ENCODE measurements at regions not wholly inside any gene's neighbourhood (a gene's known extent, or its start where the extent isn't known, plus 50 kb on each side); places are given as distances from the start of the nearest gene placed in this dataset.
"Not testable (repeated sequence)": the region's sequence is repeated elsewhere in the genome, so short reads cannot be mapped to it uniquely, and the experiment has no call there.

- peak; percentile 25 for DNase-seq (ENCODE audit: low read depth)
These were observed 60.8 kb upstream of the CCDC179 start for GRCh38 chr11:22920939-22921565.

- no peak for DNase-seq (ENCODE audit: low read depth)
These were observed 62.4 kb upstream of the CCDC179 start for GRCh38 chr11:22922672-22923071.

DNA sequence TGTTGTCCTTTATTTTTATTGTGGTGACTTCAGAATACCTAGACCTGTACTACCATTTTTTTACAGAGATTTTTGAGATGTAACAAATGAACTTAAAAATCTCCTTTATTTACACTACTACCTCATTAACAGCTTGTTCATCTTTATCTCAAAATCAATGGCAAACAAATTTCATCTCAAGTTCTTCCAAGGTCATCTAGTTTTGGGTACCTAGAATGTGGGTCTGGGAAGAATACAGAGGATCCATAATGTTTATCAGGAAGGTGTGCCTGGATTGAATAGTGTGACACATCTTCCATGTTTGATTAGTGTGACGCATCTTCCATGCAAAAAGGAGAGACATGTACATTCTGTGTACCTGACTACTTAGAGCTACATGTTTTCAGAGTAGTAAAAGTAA is 63.3 kb upstream of the CCDC179 start:
- no peak for DNase-seq (ENCODE audit: low read depth)

DNA sequence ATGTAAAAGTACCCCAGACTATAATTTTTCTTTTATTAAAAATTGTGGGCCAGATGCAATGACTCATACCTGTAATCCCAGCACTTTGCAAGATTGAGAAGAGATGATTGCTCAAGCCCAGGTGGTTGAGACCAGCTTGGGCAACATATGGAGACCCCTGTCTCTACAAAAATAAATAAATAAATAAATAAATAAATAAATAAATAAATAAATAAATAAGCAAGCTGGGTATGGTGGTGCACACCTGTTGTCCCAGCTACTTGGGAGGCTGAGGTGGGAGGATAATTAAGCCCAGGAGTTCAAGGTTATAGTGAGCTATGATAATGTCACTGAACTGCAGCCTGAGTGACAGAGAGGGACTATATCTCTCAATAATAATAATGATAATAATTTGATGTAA is 66.1 kb upstream of the CCDC179 start:
- DNase-seq (ENCODE audit: low read depth), result no peak

- no peak for DNase-seq (ENCODE audit: low read depth)
These were observed 67.5 kb upstream of the CCDC179 start for GRCh38 chr11:22927793-22928192.

DNA sequence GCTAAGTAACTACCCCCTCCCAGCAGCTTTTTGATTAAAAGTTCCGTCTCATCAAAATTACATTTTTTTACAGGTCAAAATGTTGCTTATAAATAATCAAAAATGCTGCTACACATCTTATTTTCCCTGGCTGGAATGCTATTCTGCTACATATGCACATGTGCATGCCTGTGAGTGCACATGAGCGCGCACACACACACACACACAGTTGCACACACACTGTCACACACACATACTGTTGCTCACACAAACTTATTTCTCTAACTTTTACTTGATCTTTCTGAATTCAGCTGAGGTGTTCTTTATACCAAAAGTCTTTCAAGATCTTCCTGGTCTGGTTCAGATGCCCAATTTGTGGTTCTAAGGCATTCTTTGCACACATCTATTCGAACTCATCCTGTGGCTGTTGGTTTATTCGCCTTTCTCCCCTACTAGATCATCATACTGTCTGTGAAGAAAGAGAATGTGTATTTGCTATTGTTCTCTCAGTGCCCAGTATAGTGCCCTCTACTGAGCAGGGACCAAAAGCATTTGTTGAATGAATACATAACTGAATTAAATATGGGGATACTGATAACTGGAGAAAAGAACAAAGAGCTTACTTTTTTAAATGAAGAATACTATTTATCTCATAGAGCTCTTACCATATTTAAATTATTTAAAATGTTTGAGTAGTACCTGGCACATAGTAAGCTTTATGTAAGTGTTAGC is 68.1 kb upstream of the CCDC179 start:
- DNase-seq (ENCODE audit: low read depth), result no peak

DNA sequence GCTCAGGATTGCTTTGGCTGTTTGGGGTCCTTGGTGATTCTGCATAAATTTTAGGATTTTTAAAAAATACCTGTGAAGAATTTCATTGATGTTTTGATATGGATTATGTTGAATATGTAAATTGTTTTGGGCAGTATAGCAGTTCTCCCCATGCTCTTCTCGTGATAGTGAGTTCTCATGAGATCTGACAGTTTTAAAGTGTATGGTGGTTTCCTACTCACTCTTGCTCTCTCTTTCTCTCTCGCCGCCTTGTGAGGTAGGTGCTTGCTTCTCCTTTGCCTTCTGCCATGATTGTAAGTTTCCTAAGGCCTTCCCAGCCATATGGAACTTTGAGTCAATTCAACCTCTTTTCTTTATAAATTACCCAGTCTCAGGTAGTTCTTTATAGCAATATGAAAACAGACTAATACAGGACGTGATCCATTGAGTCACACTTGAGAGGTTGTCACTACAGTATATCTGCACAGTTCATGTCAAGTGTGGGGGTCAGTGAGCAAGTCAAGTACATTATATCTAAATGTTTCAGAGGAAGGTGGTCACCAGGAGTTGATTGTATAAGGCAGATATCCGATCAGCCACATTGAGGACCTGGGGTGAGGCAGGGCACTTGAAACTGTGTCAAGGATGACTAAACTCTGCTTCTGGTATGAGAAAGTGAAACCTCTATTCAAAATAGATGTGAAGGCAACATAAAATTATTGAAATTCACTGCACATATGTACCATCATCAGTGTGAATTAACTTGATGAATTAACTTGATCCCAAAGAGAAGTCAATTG is 70.7 kb upstream of the CCDC179 start:
- no peak for DNase-seq (ENCODE audit: low read depth)

DNA sequence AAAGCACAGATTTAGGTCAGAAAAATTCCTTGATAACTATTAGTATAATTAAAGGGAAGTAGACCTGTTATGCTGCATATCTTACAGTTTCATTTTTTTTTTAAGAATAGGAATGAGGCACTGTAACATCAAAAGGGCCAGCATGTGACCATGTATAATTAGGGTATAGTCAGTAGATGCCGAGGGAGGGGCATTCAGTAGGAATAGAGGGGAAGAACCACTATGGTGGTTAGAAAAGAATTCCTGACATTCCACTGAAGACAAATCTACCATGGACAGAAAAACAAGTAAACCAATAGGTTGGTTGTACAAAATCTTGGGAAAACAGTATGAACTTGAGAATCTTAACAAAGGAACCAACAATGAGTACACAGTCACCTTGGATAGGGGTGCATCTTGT is 78.4 kb upstream of the CCDC179 start:
- DNase-seq (ENCODE audit: low read depth), result no peak

GRCh38 chr11:22941544-22941943 is 81.3 kb upstream of the CCDC179 start:
- DNase-seq (ENCODE audit: low read depth), result not testable (repeated sequence)

GRCh38 chr11:22957786-22958185 is 97.5 kb upstream of the CCDC179 start:
- DNase-seq (ENCODE audit: low read depth), result no peak

GRCh38 chr11:22974251-22974650 is 114.0 kb upstream of the CCDC179 start:
- no peak for DNase-seq (ENCODE audit: low read depth)

- peak; percentile 54 for DNase-seq (ENCODE audit: low read depth)
These were observed 115.9 kb upstream of the CCDC179 start for GRCh38 chr11:22976146-22976545.

DNA sequence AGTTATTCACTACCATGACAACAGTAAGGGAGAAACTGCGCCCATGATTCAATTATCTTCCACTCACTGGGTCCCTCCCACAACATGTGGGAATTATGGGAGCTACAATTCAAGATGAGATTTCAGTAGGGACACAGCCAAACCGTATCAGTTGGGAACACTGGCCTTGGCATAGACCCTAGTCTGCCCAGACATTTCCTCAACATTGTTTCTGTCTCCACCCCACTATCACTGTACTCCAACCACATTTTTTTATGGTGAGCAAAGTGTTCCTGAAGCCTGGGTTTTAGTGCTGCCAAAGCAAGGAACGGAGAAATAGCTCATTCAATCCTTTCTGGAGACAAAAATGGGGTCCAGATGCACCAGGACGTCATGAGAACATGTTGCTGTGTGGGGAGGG is 122.6 kb upstream of the CCDC179 start:
- DNase-seq (ENCODE audit: low read depth), result no peak

DNA sequence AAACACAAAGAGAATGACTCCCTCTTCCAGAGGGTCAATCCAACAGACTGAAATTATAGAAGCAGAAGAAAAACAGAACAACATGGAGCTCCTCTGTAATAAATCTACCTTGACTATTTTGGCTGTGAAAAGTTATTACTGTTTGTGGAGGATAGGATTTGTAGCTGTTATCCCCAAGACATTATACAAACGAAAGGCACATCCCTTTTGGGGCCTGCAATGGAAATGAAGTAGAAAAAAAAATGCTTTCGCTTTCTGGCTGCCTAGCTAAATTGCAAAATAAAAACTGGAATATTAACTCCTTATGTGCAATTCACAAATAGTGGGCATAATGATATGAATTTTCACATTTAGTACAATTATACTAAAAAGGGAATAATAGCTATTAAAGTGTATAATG is 123.8 kb upstream of the CCDC179 start:
- no peak for DNase-seq (ENCODE audit: low read depth)

DNA sequence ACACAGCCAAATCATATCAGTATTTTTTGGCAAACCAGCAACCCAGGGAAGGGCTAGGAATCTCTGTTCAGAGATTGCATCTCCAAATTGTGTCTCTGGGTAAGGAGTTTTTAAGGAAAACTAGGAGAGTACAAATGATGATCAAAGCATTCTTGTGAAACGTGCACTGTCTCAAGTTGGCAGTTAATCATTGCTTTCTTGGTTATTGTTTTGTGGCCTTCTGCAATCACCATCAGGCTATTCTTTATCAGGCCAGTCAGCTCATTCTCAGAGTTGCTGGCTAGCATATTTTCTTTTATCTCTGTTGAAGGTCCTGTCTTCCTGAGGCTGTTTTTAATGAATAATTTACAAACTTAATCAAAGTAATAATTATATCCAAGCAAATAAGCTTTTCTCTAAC is 129.1 kb upstream of the CCDC179 start:
- DNase-seq (ENCODE audit: low read depth), result no peak

- no peak for DNase-seq (ENCODE audit: low read depth)
These were observed 130.9 kb upstream of the CCDC179 start for GRCh38 chr11:22991196-22991595.

GRCh38 chr11:23006730-23007129 is 146.5 kb upstream of the CCDC179 start:
- no peak for DNase-seq (ENCODE audit: low read depth)

DNA sequence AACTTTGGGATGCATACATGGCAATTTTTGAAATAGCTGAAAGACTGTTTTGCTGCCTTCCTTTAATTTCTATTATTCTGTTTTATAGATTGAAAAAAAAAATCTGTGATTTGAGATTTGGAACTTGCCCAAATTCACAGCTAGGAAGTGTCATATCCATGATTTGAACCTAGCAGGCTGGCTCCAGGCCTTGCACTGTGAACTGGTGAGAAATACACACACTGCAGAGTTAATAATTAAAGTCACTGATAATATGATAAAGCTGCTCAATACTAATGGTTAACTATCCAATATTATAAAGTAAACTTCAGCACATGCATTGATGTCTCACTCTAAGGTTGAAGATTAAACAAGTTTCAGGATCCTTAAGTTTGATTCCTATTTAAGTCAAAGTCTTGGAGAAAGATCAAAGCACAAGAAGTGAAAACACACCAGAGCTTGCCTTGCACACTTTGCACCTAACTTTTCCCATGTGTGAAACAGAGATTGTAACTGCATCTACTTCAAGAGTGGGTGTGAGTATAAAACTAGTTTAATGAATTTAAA is 150.6 kb upstream of the CCDC179 start:
- no peak for DNase-seq (ENCODE audit: low read depth)

DNA sequence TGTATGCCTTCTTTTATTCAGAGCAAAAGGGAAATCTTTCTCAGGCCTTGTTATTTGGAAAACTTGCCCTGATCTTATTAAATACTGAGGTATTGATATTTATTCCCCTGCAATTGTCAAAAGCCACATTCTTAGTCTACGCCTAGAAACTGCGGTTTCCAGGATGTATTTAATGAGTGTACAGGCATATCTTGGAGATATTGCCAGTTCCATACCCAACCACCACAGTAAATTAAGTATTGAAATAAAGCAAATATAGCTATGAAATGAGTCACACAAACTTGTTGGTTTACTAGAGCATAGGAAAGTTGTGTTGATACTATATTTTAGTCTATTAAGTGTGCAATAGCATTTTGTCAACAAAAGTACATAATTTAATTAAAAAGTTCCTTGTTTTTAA is 152.7 kb upstream of the CCDC179 start:
- no peak for DNase-seq (ENCODE audit: low read depth)

GRCh38 chr11:23013509-23013908 is 153.2 kb upstream of the CCDC179 start:
- DNase-seq (ENCODE audit: low read depth), result no peak

GRCh38 chr11:23021287-23021863 is 161.1 kb upstream of the CCDC179 start:
- DNase-seq (ENCODE audit: low read depth), result no peak

DNA sequence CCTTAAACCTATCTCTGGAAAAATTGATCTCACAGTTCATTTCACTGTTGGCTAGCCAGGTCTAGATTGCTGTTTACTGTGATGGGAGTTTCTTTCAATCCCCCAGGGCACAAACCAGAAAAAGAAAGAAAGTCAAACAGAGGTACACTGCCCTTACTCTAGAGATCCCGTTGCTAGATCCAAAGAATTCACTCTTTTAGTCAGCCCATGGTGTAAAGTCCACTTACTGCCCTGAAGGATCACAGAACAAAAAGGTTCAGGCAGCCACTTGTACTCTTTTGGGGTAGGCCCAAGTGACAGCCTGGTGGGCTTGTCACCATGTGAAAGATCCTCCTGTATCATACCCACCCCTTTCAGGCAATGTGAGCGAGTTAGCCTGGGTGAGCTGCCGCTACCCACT is 162.6 kb upstream of the CCDC179 start:
- DNase-seq (ENCODE audit: low read depth), result no peak

GRCh38 chr11:23023319-23023718 is 163.0 kb upstream of the CCDC179 start:
- no peak for DNase-seq (ENCODE audit: low read depth)

Data from fibroblast of gingiva (primary cell).